ENCODE measurements at regions not wholly inside any gene's neighbourhood (a gene's known extent, or its start where the extent isn't known, plus 50 kb on each side); places are given as distances from the start of the nearest gene placed in this dataset.

DNA sequence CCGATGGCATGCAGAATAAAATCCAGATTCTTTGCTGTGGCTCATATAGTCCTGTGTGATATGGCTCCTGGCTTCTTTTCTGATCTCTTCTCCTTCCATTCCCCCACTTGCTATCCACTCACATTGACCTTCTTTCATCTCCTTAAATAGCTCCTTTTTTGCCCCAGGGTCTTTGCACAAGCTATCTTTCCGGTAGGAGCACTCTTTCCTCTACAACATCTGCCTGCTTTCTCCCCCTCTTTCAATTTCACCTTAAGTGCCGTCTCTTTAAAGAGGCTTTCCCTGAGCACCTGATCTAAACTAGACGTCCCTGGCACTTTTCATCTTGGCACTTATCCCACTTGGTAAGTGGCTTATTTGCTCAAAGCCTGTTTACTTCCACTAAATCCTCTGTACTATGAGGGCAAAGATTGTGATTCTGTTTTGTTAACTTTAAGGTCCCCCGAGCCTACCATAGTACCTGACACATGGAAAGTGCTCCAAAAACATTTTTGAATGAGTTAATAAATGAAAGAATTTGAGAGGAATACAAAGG lies 323.3 kb upstream of the TLE3 start:
- H3K4me3 ChIP-seq (ENCODE audit: low read length) = no peak overlapping the region
- TF ChIP-seq CTCF (conservative IDR thresholded peaks at IDR 0.05; ENCODE audit: low read depth, low read length) = no peak
- peak; percentile 42 for DNase-seq (ENCODE audit: low read depth)

DNA sequence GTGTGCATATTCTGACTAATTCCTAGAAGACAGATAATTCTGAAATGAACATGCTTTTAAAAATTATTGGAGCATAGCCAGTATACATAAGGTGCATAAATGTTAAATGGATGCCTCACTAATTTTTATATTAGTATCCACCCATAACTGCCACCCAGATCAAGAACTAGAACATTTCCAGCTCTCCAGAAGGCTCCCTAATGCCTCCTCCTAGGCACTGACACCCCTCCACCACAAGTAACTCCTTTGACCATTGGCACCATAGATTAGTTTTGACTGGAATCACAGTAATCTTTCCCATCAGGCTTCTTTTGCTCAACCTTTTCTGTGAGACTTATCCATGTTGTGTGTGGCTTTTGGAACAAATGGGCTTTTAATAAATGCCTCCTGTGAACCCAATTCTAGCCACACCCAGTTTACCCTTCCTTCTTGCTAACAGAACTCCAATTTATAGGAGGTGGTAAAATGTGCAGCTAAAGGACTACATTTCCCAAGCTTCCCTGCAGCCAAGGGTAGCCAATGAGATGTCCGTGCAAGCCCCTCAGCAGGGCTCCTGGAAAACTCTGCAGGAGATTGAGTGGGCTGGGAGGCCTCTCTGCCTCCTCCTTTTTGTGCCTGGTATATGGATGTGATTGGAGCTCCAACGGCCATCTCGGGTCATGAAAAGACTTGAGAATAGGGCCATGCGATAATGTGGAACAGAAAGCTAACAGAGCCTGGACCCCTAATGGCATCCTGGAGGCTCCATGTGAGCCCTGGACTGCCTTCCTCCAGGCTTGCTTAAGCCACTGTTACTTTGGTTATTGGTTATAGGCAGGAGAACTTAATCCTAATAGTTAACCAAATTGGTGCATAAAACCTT lies 322.6 kb upstream of the TLE3 start:
- TF ChIP-seq CTCF (conservative IDR thresholded peaks at IDR 0.05; ENCODE audit: low read depth, low read length) = no peak
- no peak for DNase-seq (ENCODE audit: low read depth)
- H3K4me3 ChIP-seq (ENCODE audit: low read length) = no peak overlapping the region

GRCh38 chr15:70418943-70419342 lies 321.2 kb upstream of the TLE3 start:
- TF ChIP-seq CTCF (conservative IDR thresholded peaks at IDR 0.05; ENCODE audit: low read depth, low read length) = no peak
- no peak overlapping the region for H3K4me3 ChIP-seq (ENCODE audit: low read length)
- no peak for DNase-seq (ENCODE audit: low read depth)

GRCh38 chr15:70417535-70417934 lies 319.8 kb upstream of the TLE3 start:
- no peak for TF ChIP-seq CTCF (conservative IDR thresholded peaks at IDR 0.05; ENCODE audit: low read depth, low read length)
- no peak for DNase-seq (ENCODE audit: low read depth)
- H3K4me3 ChIP-seq (ENCODE audit: low read length) = no peak overlapping the region

- TF ChIP-seq CTCF (conservative IDR thresholded peaks at IDR 0.05; ENCODE audit: low read depth, low read length) = no peak
- DNase-seq (ENCODE audit: low read depth) = no peak
- H3K4me3 ChIP-seq (ENCODE audit: low read length) = no peak overlapping the region
Observed at GRCh38 chr15:70416829-70417228, 319.1 kb upstream of the TLE3 start.

GRCh38 chr15:70415398-70415797 lies 317.7 kb upstream of the TLE3 start:
- TF ChIP-seq CTCF (conservative IDR thresholded peaks at IDR 0.05; ENCODE audit: low read depth, low read length) = no peak
- no peak for DNase-seq (ENCODE audit: low read depth)
- no peak overlapping the region for H3K4me3 ChIP-seq (ENCODE audit: low read length)

- no peak for DNase-seq (ENCODE audit: low read depth)
- no peak for TF ChIP-seq CTCF (conservative IDR thresholded peaks at IDR 0.05; ENCODE audit: low read depth, low read length)
- no peak overlapping the region for H3K4me3 ChIP-seq (ENCODE audit: low read length)
Observed at GRCh38 chr15:70414626-70415025, 316.9 kb upstream of the TLE3 start.
